Prostate gland (tissue), 2 donors: ENCODE measurements at regions not wholly inside any gene's neighbourhood (a gene's known extent, or its start where the extent isn't known, plus 50 kb on each side); places are given as distances from the start of the nearest gene placed in this dataset.

ENCODE experiments used
- DNase-seq: peaks from one replicate; pipeline ENCODE4 v3.0.0-alpha.2; 2019; ENCODE audit warnings: low spot score
- H3K27ac ChIP-seq, 2 donors: fragments of 200-600 bp; sonication (generic); 2 replicates each; pipeline ENCODE4 v1.5.1; 2017 to 2019
- H3K27me3 ChIP-seq: fragments of 200-600 bp; sonication (generic); replicated peaks from 2 replicates; pipeline ENCODE4 v1.5.1; 2019; ENCODE audit not compliant: insufficient read depth
- H3K36me3 ChIP-seq, 2 donors: fragments of 200-600 bp; sonication (generic); 1 replicate in 1 of 2; 2 replicates in 1 of 2; pipeline versions ENCODE4 v1.5.1 to v1.8.1; 2017 to 2019
- H3K4me1 ChIP-seq: fragments of 200-600 bp; sonication (generic); replicated peaks from 2 replicates; pipeline ENCODE4 v1.5.1; 2019
- H3K4me3 ChIP-seq, 2 donors: fragments of 200-600 bp; sonication (generic); 2 replicates each; pipeline ENCODE4 v1.5.1; 2017 to 2019
- H3K9me3 ChIP-seq: fragments of 200-600 bp; sonication (generic); 2 replicates; pipeline ENCODE4 v1.5.1; 2017
- POLR2A ChIP-seq: fragments of 450-650 bp; IDR thresholded peaks from one replicate; pipeline ENCODE4 v1.6.1; 2016; ENCODE audit warnings: antibody characterized with exemption, mild to moderate bottlenecking
- POLR2AphosphoS5 ChIP-seq: sonication (generic); formaldehyde crosslinking; IDR thresholded peaks from one replicate; pipeline ENCODE4 v1.6.1; 2017; ENCODE audit warnings: antibody characterized with exemption
- WGBS: methylation state at CpG from one replicate; pipeline ENCODE4 v1.1.5; 2018; 5-methylcytosine and 5-hydroxymethylcytosine counted together
- intact Hi-C: fragments of 100-400 bp; cut with DNase I; formaldehyde crosslinking; loops from one replicate; pipeline ENCODE4 v1.14.2; 2022
- TF ChIP-seq, protein P1 (sequence below), 4 experiments: fragments of 200-600 bp in 2 of 4; fragments of 450-650 bp in 2 of 4; sonication (generic) in 2 of 4; IDR thresholded peaks; 1 replicate in 3 of 4; 2 replicates in 1 of 4; pipeline ENCODE4 v1.5.1; 2016 to 2019; ENCODE audit warnings: antibody characterized with exemption in 4 of 4, mild to moderate bottlenecking in 2 of 4, moderate library complexity in 2 of 4

DNA sequence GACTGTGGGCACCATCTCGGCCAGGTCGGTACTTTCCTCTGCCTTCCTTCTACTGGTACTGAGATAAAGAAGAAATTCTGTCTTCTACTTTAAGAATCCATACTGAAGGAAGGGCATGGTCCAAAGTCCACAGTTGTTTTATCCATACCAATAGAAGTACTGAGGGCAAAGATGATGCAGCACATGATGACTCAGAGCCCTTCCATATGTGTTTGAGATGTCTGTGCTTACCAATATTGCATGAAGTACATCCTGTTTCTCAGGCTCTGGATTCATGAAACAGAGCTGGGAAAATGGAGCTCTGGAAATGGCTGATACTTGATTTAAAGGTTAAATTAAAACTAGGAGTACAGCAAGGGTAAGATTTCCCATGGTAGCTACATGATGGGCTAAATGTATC, 799.9 kb downstream of the NLGN4Y start:
- Histone ChIP-seq H3K4me1 (no peaks in the 10 kb centered on the region), H3K9me3 (no peaks in the 10 kb centered on the region), H3K27ac (no peak overlapping the region), H3K27me3 (no peaks in the 10 kb centered on the region), H3K36me3 (no peaks in the 10 kb centered on the region), H3K4me3 (no peak overlapping the region)
- intact Hi-C loops = no loop called here
- WGBS = 90% methylated on average over 2 of the region's 2 CpGs
- no peak for DNase-seq
- TF ChIP-seq POLR2A (no peak), POLR2AphosphoS5 (no peak)
- TF ChIP-seq, protein P1, sequence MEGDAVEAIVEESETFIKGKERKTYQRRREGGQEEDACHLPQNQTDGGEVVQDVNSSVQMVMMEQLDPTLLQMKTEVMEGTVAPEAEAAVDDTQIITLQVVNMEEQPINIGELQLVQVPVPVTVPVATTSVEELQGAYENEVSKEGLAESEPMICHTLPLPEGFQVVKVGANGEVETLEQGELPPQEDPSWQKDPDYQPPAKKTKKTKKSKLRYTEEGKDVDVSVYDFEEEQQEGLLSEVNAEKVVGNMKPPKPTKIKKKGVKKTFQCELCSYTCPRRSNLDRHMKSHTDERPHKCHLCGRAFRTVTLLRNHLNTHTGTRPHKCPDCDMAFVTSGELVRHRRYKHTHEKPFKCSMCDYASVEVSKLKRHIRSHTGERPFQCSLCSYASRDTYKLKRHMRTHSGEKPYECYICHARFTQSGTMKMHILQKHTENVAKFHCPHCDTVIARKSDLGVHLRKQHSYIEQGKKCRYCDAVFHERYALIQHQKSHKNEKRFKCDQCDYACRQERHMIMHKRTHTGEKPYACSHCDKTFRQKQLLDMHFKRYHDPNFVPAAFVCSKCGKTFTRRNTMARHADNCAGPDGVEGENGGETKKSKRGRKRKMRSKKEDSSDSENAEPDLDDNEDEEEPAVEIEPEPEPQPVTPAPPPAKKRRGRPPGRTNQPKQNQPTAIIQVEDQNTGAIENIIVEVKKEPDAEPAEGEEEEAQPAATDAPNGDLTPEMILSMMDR (IDR thresholded peaks at IDR 0.05) = no peak

DNA sequence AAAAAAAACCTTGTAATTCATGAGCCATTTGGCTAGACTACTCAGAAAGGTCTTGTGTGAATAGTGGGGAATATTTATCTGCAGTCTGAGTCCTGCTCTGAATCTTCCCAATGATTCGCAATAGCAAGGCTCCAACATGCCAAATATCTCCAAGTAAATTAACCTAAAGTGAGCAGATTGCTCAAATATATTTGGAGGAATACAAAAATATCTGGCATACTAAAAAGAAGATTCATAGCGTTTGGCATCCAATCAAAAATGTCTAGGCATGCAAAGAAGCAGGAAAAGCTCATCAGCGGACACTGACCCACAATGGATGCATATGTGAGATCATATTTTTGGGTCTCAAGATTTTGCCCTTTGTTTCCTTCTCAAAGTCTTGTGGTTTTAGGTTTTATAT, 800.9 kb downstream of the NLGN4Y start:
- intact Hi-C loops = no loop called here
- H3K27ac ChIP-seq = no peak overlapping the region
- H3K36me3 ChIP-seq = no peaks in the 10 kb centered on the region
- TF ChIP-seq POLR2A (no peak), POLR2AphosphoS5 (no peak)
- TF ChIP-seq, protein P1 (IDR thresholded peaks at IDR 0.05) = no peak
- no peaks in the 10 kb centered on the region for H3K27me3 ChIP-seq
- no peak for DNase-seq
- no peaks in the 10 kb centered on the region for H3K9me3 ChIP-seq
- 89% methylated on average over 3 of the region's 3 CpGs for WGBS
- H3K4me1 ChIP-seq = no peaks in the 10 kb centered on the region
- H3K4me3 ChIP-seq = no peak overlapping the region

DNA sequence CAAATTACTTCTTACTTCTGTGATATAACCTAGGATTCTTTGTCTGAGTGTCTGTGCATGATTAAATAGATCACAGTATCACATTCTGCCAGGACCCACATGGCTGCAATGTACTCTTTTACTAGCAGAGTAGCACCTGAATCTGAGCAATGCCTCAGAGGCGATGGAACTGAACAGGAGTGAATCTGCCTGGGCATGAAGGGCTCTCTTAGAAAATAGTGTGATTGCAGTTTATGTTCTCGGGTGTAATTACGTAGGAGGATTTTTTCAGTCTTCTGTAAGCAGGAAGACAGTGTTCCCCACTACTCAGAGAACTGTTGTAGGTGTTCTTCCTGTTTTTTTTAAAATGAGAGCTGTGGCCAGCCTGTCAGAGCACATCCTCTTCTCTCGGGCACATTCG, 802.3 kb downstream of the NLGN4Y start:
- H3K4me1 ChIP-seq = no peaks in the 10 kb centered on the region
- TF ChIP-seq POLR2AphosphoS5 (no peak), POLR2A (no peak)
- TF ChIP-seq, protein P1 (IDR thresholded peaks at IDR 0.05) = no peak
- 23% methylated on average over 5 of the region's 5 CpGs for WGBS
- H3K36me3 ChIP-seq = no peaks in the 10 kb centered on the region
- DNase-seq = peak; percentile 10
- H3K9me3 ChIP-seq = no peaks in the 10 kb centered on the region
- intact Hi-C loops = no loop called here
- no peaks in the 10 kb centered on the region for H3K27me3 ChIP-seq
- no peak overlapping the region for H3K4me3 ChIP-seq
- H3K27ac ChIP-seq = no peak overlapping the region

DNA sequence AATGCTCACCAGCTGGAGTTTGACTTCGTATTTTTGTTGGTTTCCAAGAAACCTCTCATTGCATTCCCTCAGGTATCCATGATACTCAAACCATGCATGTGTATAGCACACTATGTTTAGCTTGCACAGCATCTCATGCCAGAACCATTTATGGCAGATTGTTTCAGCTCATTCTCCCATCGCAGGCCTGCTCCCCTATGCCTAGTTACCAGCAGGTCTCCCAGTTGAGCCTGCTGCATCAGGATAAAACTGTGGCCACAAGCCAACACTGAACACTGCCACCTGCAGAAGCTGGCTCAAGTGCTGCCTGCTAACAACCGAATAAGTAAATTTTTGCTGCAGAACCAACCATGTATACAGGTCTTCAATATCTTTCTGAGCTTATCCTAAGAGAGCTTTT, 804.5 kb downstream of the NLGN4Y start:
- no peaks in the 10 kb centered on the region for H3K36me3 ChIP-seq
- 79% methylated on average over 3 of the region's 3 CpGs for WGBS
- H3K4me3 ChIP-seq = no peak overlapping the region
- DNase-seq = no peak
- H3K4me1 ChIP-seq = no peaks in the 10 kb centered on the region
- H3K9me3 ChIP-seq = no peaks in the 10 kb centered on the region
- no peaks in the 10 kb centered on the region for H3K27me3 ChIP-seq
- no peak overlapping the region for H3K27ac ChIP-seq
- no peak for TF ChIP-seq POLR2AphosphoS5
- TF ChIP-seq POLR2A = no peak
- TF ChIP-seq, protein P1 (IDR thresholded peaks at IDR 0.05) = no peak
- intact Hi-C loops = no loop called here

DNA sequence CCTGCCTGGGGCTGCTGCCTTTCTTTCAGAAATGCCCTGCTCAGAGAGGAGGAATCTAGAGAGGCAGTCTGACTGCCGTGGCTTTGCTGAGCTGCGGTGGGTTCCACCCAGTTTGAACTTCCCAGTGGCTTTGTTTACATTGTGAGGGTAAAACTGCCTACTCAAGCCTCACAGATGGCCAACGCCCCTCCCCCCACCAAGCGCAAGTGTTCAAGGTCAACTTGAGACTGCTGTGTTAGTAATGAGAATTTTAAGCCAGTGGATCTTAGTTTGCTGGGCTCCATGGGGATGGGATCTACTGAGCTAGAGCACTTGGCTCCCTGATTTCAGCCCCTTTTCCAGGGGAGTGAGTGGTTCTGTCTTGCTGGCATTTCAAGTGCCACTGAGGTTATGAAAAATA, 819.2 kb downstream of the NLGN4Y start:
- DNase-seq = no peak
- Histone ChIP-seq H3K27ac (no peak overlapping the region), H3K27me3 (no peaks in the 10 kb centered on the region), H3K4me3 (no peak overlapping the region), H3K9me3 (no peaks in the 10 kb centered on the region), H3K36me3 (no peaks in the 10 kb centered on the region), H3K4me1 (no peaks in the 10 kb centered on the region)
- intact Hi-C loops = no loop called here
- 52% methylated on average over 4 of the region's 4 CpGs for WGBS
- TF ChIP-seq, protein P1 (IDR thresholded peaks at IDR 0.05) = no peak
- TF ChIP-seq POLR2A = no peak
